ENCODE measurements at regions not wholly inside any gene's neighbourhood (a gene's known extent, or its start where the extent isn't known, plus 50 kb on each side); places are given as distances from the start of the nearest gene placed in this dataset.
"Not testable (repeated sequence)": the region's sequence is repeated elsewhere in the genome, so short reads cannot be mapped to it uniquely, and the experiment has no call there.

DNA sequence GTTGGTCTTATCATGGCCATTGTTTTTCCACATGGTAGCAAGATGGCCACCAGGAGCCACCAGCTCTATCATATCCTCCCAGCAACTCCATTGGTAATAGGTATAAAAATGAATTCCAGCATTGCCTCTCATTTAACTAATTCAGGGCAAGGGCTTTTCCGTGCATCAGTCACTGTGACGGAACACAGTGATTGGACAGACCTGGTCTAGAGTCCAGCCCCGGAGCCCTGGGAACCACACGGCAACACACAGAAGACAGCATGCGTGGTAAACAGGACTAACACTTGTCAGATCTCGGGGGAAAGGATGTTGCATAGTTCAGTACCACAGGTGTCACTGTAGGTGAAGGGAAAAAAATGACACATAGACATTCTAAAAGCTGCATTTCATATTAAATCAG is 638.0 kb upstream of the RBFOX1 start:
- no peak overlapping the region for H2AFZ ChIP-seq
- no peak overlapping the region for H3K4me2 ChIP-seq
- no peaks in the 10 kb centered on the region for H3K9me2 ChIP-seq (ENCODE audit: insufficient read depth)
- H3K36me3 ChIP-seq (ENCODE audit: insufficient read depth), result no peaks in the 10 kb centered on the region
- H3K4me1 ChIP-seq (ENCODE audit: insufficient read depth), result no peaks in the 10 kb centered on the region
- Mint-ChIP-seq H3K9me3 (peaks cover 12% of the 10 kb centered on the region; the same call in 2 of the 3 replicates), H3K36me3 (ENCODE audit: low read depth) (no peaks in the 10 kb centered on the region), H3K4me3 (no peak overlapping the region), H3K4me1 (no peaks in the 10 kb centered on the region), H3K27ac (no peak overlapping the region), H3K27me3 (ENCODE audit: insufficient read depth, low read depth, poor library complexity) (no peaks in the 10 kb centered on the region)
- H4K20me1 ChIP-seq (replicated peaks; ENCODE audit: insufficient read depth), result no peaks in the 10 kb centered on the region
- no peak overlapping the region for H3K27ac ChIP-seq (ENCODE audit: low read depth)
- no peak for TF ChIP-seq EZH2 (IDR thresholded peaks at IDR 0.05; ENCODE audit: low read depth, unreplicated experiment)
- TF ChIP-seq JUNB (IDR thresholded peaks at IDR 0.05; ENCODE audit: unreplicated experiment), result no peak
- TF ChIP-seq ZNF462 (CRISPR knock-in tag; IDR thresholded peaks at IDR 0.05), result no peak
- TF ChIP-seq, protein P1, sequence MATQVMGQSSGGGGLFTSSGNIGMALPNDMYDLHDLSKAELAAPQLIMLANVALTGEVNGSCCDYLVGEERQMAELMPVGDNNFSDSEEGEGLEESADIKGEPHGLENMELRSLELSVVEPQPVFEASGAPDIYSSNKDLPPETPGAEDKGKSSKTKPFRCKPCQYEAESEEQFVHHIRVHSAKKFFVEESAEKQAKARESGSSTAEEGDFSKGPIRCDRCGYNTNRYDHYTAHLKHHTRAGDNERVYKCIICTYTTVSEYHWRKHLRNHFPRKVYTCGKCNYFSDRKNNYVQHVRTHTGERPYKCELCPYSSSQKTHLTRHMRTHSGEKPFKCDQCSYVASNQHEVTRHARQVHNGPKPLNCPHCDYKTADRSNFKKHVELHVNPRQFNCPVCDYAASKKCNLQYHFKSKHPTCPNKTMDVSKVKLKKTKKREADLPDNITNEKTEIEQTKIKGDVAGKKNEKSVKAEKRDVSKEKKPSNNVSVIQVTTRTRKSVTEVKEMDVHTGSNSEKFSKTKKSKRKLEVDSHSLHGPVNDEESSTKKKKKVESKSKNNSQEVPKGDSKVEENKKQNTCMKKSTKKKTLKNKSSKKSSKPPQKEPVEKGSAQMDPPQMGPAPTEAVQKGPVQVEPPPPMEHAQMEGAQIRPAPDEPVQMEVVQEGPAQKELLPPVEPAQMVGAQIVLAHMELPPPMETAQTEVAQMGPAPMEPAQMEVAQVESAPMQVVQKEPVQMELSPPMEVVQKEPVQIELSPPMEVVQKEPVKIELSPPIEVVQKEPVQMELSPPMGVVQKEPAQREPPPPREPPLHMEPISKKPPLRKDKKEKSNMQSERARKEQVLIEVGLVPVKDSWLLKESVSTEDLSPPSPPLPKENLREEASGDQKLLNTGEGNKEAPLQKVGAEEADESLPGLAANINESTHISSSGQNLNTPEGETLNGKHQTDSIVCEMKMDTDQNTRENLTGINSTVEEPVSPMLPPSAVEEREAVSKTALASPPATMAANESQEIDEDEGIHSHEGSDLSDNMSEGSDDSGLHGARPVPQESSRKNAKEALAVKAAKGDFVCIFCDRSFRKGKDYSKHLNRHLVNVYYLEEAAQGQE (IDR thresholded peaks at IDR 0.05; ENCODE audit: unreplicated experiment), result no peak
- no peak for TF ChIP-seq ZNF114 (CRISPR knock-in tag; IDR thresholded peaks at IDR 0.05)
- TF ChIP-seq NANOG (IDR thresholded peaks at IDR 0.05; ENCODE audit: borderline replicate concordance), result no peak
- TF ChIP-seq CREB1 (CRISPR knock-in tag; IDR thresholded peaks at IDR 0.05; ENCODE audit: low read depth), result no peak
- TF ChIP-seq EZH2phosphoT487 (IDR thresholded peaks at IDR 0.05; ENCODE audit: unreplicated experiment), result no peak
- TF ChIP-seq ZNF331 (CRISPR knock-in tag; IDR thresholded peaks at IDR 0.05; ENCODE audit: low read depth), result no peak
- H3F3A ChIP-seq (replicated peaks; ENCODE audit: low read depth), result no peaks in the 10 kb centered on the region
- DNase-seq (ENCODE audit: low spot score) (no peak), ATAC-seq (no peak)
- H3K27me3 ChIP-seq (ENCODE audit: insufficient read depth), result no peaks in the 10 kb centered on the region
- no peaks in the 10 kb centered on the region for H3K79me2 ChIP-seq (replicated peaks; ENCODE audit: insufficient read depth)
- no peak overlapping the region for H3K4me3 ChIP-seq

DNA sequence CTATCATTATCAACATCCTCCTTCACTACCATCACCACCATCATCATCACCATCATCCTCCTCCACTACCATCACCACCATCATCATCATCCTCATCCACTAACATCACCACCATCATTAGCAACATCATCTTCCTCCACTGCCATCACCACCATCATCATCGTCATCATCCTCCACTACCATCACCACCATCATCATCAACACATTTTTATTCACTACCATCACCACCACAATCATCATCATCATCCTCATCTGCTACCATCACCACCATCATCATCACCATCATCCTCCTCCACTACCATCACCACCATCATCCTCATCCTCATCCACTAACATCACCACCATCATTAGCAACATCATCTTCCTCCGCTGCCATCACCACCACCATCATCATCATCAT is 639.2 kb upstream of the RBFOX1 start:
- H3K4me1 Mint-ChIP-seq; H3K4me1 ChIP-seq (ENCODE audit: insufficient read depth); H3K27me3 Mint-ChIP-seq (ENCODE audit: insufficient read depth, low read depth, poor library complexity); H3K79me2 ChIP-seq (replicated peaks; ENCODE audit: insufficient read depth); H3K4me3 ChIP-seq; H2AFZ ChIP-seq; H4K20me1 ChIP-seq (replicated peaks; ENCODE audit: insufficient read depth); H3K36me3 Mint-ChIP-seq (ENCODE audit: low read depth); H3K27ac Mint-ChIP-seq; H3K4me3 Mint-ChIP-seq; ATAC-seq; H3F3A ChIP-seq (replicated peaks; ENCODE audit: low read depth); H3K4me2 ChIP-seq; DNase-seq (ENCODE audit: low spot score); H3K36me3 ChIP-seq (ENCODE audit: insufficient read depth); H3K27me3 ChIP-seq (ENCODE audit: insufficient read depth); H3K27ac ChIP-seq (ENCODE audit: low read depth); H3K9me2 ChIP-seq (ENCODE audit: insufficient read depth): not testable (repeated sequence)
- H3K9me3 Mint-ChIP-seq, result peaks cover 14% of the 10 kb centered on the region; the same call in 2 of the 3 replicates
